DND-41 (cell line): ENCODE measurements at regions not wholly inside any gene's neighbourhood (a gene's known extent, or its start where the extent isn't known, plus 50 kb on each side); places are given as distances from the start of the nearest gene placed in this dataset.

Source experiments
- ATAC-seq: fragments of 200-7000 bp; cut with Tn5 transposase; 3 replicates; pipeline ENCODE4 v1.9.1; 2021; ENCODE audit warnings: low read depth; ENCODE audit not compliant: insufficient read depth
- DNase-seq: peaks from one replicate; pipeline ENCODE4 v3.0.0-alpha.2; 2020
- H2AFZ ChIP-seq: 2 replicates; pipeline ENCODE4 v1.6.0; 2012; ENCODE audit warnings: low read depth, low read length
- H3K27ac ChIP-seq: 2 replicates; pipeline ENCODE4 v1.5.1; 2012; ENCODE audit warnings: low read length, inconsistent platforms
- H3K27me3 ChIP-seq: fragments of 200-600 bp; sonication (generic); 2 replicates; pipeline ENCODE4 v1.6.0; 2012; ENCODE audit warnings: low read length, mild to moderate bottlenecking, inconsistent platforms; ENCODE audit not compliant: insufficient read depth, poor library complexity
- H3K36me3 ChIP-seq: 2 replicates; pipeline ENCODE4 v1.5.1; 2012; ENCODE audit warnings: low read length, inconsistent platforms; ENCODE audit not compliant: insufficient read depth
- H3K4me1 ChIP-seq: 2 replicates; pipeline ENCODE4 v1.5.1; 2012; ENCODE audit warnings: mild to moderate bottlenecking, low read length; ENCODE audit not compliant: insufficient read depth
- H3K4me2 ChIP-seq: 2 replicates; pipeline ENCODE4 v1.6.0; 2012; ENCODE audit warnings: mild to moderate bottlenecking, moderate library complexity, low read length, inconsistent platforms; ENCODE audit not compliant: insufficient read depth
- H3K4me3 ChIP-seq, 2 experiments: fragments of 200-600 bp in 1 of 2; shearing (Covaris generic) in 1 of 2; 2 replicates each; pipeline ENCODE4 v1.5.1; 2012 to 2016; ENCODE audit warnings: inconsistent platforms in 2 of 2, low read length in 2 of 2, mild to moderate bottlenecking in 2 of 2, low read depth in 1 of 2, moderate library complexity in 1 of 2
- H3K79me2 ChIP-seq: 2 replicates; pipeline ENCODE4 v1.6.0; 2012; ENCODE audit warnings: low read length, inconsistent platforms; ENCODE audit not compliant: insufficient read depth
- H3K9ac ChIP-seq: 2 replicates; pipeline ENCODE4 v1.6.0; 2012; ENCODE audit warnings: low read depth, mild to moderate bottlenecking, inconsistent platforms, low read length, moderate library complexity
- H3K9me3 ChIP-seq: 2 replicates; pipeline ENCODE4 v1.5.1; 2012; ENCODE audit warnings: low read length, moderate library complexity, mild to moderate bottlenecking, inconsistent platforms; ENCODE audit not compliant: insufficient read depth, severe bottlenecking
- H4K20me1 ChIP-seq: 2 replicates; pipeline ENCODE4 v1.6.0; 2012; ENCODE audit warnings: low read length; ENCODE audit not compliant: insufficient read depth
- EZH2 ChIP-seq: IDR thresholded peaks from 3 replicates; pipeline ENCODE4 v1.6.1; 2012; ENCODE audit warnings: borderline replicate concordance, low read depth, mild to moderate bottlenecking, moderate library complexity, low read length, inconsistent platforms; ENCODE audit not compliant: severe bottlenecking
- TF ChIP-seq, protein P1 (sequence below): IDR thresholded peaks from 2 replicates; pipeline ENCODE4 v1.5.1; 2012; ENCODE audit warnings: borderline replicate concordance, low read length, moderate library complexity, mild to moderate bottlenecking; ENCODE audit not compliant: poor library complexity, severe bottlenecking; ENCODE audit errors: extremely low read depth

DNA sequence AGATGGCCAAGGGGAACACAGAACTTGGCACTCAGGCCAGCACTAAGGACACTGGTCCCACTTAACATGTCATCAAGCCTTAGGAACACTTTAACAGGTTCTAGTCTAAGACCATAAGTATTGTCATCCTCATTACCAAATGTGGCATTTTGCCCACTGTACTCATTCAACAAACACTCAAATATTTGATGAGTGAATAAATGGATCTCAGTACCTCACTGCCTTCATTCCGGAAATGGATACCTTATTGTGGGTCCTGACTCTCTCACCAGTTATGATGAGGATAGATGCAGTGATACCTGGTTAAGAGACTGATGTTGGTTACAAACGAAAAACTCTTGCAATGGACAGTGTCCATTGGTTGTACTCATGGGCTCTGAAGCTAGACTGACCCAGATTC, 455.2 kb upstream of the DYNLRB2 start:
- Histone ChIP-seq H3K27ac (no peak overlapping the region), H3K9me3 (no peaks in the 10 kb centered on the region), H3K4me2 (no peak overlapping the region), H3K27me3 (no peaks in the 10 kb centered on the region), H2AFZ (no peak overlapping the region), H3K4me3 (no peak overlapping the region), H4K20me1 (no peaks in the 10 kb centered on the region), H3K79me2 (no peaks in the 10 kb centered on the region), H3K36me3 (no peaks in the 10 kb centered on the region), H3K9ac (no peak overlapping the region), H3K4me1 (no peaks in the 10 kb centered on the region)
- DNase-seq (no peak), ATAC-seq (no peak)
- TF ChIP-seq, protein P1, sequence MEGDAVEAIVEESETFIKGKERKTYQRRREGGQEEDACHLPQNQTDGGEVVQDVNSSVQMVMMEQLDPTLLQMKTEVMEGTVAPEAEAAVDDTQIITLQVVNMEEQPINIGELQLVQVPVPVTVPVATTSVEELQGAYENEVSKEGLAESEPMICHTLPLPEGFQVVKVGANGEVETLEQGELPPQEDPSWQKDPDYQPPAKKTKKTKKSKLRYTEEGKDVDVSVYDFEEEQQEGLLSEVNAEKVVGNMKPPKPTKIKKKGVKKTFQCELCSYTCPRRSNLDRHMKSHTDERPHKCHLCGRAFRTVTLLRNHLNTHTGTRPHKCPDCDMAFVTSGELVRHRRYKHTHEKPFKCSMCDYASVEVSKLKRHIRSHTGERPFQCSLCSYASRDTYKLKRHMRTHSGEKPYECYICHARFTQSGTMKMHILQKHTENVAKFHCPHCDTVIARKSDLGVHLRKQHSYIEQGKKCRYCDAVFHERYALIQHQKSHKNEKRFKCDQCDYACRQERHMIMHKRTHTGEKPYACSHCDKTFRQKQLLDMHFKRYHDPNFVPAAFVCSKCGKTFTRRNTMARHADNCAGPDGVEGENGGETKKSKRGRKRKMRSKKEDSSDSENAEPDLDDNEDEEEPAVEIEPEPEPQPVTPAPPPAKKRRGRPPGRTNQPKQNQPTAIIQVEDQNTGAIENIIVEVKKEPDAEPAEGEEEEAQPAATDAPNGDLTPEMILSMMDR, result no peak
- no peak for TF ChIP-seq EZH2

DNA sequence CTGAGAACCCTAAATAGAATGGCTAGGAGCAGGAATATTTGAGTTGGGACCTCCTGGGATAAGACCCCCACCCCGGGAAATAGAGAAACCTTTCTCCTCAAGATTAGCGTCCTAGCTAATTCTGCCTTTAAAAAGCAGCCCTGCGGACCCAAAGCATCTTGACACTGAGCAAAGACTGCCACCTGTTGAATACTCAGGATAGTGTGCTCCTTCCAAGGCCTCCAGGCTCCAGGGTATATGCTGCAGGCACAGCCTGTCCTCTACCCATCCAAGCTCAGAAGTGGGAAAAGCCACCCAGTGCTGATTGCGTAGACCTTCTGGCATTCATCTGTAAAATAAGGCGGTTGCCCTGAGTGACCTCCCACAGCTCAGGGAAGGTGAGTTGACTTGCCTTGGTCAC, 456.2 kb upstream of the DYNLRB2 start:
- ATAC-seq (0 out of 3 replicates have a peak, but pooled peaks have one; percentile 33), DNase-seq (no peak)
- H3K27me3 ChIP-seq, result no peaks in the 10 kb centered on the region
- no peaks in the 10 kb centered on the region for H3K79me2 ChIP-seq
- H2AFZ ChIP-seq, result no peak overlapping the region
- no peak overlapping the region for H3K4me2 ChIP-seq
- H3K4me3 ChIP-seq, result no peak overlapping the region
- H3K4me1 ChIP-seq, result no peaks in the 10 kb centered on the region
- no peaks in the 10 kb centered on the region for H3K36me3 ChIP-seq
- TF ChIP-seq, protein P1, result peak; percentile 50
- no peak for TF ChIP-seq EZH2
- no peak overlapping the region for H3K27ac ChIP-seq
- no peaks in the 10 kb centered on the region for H3K9me3 ChIP-seq
- no peak overlapping the region for H3K9ac ChIP-seq
- no peaks in the 10 kb centered on the region for H4K20me1 ChIP-seq

DNA sequence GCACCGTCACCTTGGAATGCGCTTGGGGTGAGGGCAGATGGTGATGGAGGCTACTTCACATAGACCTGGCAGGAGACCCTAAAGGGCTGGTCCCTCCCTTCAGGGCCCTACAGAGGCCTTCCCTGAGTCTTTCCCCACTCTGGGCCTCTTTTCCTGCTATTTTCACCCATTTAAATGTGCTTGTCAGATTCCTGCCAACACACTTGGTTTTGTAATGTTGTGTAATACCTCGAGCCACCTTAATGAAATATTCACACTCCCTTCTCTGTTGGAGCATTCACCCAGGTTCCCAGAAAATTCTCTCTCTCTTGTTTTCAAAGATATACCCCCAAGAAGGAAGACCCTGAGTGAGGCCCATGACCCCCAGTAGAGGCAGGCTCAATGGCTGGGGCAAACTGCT, 456.6 kb upstream of the DYNLRB2 start:
- DNase-seq (no peak), ATAC-seq (no peak)
- no peaks in the 10 kb centered on the region for H3K36me3 ChIP-seq
- TF ChIP-seq, protein P1, result no peak
- no peak for TF ChIP-seq EZH2
- no peak overlapping the region for H3K4me3 ChIP-seq
- no peaks in the 10 kb centered on the region for H3K27me3 ChIP-seq
- no peak overlapping the region for H2AFZ ChIP-seq
- H3K9me3 ChIP-seq, result no peaks in the 10 kb centered on the region
- H3K4me2 ChIP-seq, result no peak overlapping the region
- H4K20me1 ChIP-seq, result no peaks in the 10 kb centered on the region
- no peaks in the 10 kb centered on the region for H3K79me2 ChIP-seq
- no peak overlapping the region for H3K27ac ChIP-seq
- H3K9ac ChIP-seq, result no peak overlapping the region
- H3K4me1 ChIP-seq, result no peaks in the 10 kb centered on the region

DNA sequence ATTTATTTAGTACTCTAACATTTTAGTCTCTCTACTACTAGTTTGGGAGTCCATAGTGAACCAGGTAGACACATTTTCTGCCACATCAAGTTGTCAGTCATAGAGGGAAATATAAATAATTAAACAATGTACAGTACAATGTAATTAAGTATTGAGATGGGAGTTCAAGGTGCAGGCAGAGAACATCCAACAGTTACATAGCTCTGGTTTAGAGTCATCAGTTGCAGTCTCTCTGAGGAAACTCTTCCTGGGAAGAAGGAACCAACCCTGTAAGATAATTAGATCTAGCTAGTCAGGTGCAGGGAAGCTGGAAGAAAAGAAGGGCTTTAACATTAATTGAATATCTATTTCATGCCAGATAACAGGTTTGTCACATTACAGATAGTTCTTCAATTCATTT, 457.9 kb upstream of the DYNLRB2 start:
- TF ChIP-seq, protein P1, result no peak
- TF ChIP-seq EZH2, result no peak
- Histone ChIP-seq H3K79me2 (no peaks in the 10 kb centered on the region), H2AFZ (no peak overlapping the region), H3K4me2 (no peak overlapping the region), H3K4me1 (no peaks in the 10 kb centered on the region), H3K4me3 (no peak overlapping the region), H3K9ac (no peak overlapping the region), H4K20me1 (no peaks in the 10 kb centered on the region), H3K9me3 (no peaks in the 10 kb centered on the region), H3K36me3 (no peaks in the 10 kb centered on the region), H3K27me3 (no peaks in the 10 kb centered on the region), H3K27ac (no peak overlapping the region)
- DNase-seq, result no peak
- ATAC-seq, result no peak
